NCI-H2107 treated with DMSO at 0.1 percent for 48 hours (cell line): ENCODE measurements at regions not wholly inside any gene's neighbourhood (a gene's known extent, or its start where the extent isn't known, plus 50 kb on each side); places are given as distances from the start of the nearest gene placed in this dataset.

Source experiments
- DNase-seq: peaks from one replicate; lab custom pipeline; 2025; ENCODE audit not compliant: unreplicated experiment; lab: John Stamatoyannopoulos, UW

DNA sequence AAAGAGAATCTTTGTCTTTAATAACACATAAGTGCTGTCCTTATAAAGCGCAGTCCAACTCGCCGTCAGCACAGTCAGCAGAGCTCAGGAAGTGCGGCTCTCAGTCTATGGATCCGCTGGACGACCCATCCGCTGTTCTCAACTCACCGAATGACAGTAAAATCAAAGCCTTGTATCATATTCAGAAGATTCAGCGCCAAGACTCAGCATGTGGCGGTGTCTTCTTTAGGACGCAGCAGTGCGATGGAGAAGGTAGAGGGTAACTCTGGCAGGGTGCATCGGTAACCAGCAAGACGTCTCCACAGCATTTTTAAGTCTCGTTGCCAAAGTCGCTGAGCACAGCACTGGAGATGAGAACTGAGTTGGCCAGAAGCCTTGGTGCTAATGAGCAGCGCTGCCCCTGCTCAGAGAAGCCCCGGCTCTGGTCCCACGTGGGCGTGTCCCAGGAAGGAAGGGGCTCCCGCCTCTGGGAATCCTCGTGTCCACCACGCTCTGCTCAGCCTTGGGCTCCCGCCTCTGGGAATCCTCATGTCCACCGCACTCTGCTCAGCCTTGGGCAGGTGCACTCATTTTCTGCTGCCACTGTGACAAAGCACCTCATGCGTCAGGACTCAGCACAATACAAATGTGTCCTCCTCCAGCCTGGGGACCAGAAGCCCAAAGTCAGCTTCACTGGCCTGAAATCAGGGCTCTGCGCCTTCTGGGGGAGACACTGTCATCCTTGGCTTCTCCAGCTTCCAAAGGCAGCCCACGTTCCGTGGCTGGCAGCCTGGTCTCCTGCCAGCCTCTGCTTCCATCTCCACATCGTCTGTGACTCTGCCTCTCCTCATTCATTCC, 238.0 kb upstream of the SALL3 start:
- no peak for DNase-seq

DNA sequence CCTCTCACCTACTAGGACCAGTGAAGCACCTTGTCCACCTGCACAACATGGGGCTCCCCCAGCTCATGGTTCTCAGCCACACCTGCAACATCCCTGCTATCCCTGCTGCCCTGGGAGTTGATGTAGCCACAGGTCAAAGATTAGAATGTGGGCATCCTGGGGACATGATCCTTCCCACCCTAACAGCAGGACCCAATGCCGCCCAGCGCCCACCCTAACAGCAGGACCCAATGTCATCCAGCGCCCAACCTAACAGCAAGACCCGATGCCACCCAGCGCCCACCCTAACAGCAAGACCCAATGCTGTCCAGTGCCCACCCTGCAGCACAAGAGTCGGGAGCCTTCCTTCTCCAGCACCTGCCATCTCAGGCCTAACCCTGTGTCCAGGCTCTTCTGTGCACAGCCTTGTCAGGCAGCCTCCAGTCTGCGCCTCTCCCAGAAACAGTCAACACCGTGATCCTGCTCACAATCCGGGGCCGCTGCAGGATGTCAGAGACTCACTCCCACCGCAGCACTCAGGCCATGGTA, 237.3 kb upstream of the SALL3 start:
- DNase-seq, result no peak

DNA sequence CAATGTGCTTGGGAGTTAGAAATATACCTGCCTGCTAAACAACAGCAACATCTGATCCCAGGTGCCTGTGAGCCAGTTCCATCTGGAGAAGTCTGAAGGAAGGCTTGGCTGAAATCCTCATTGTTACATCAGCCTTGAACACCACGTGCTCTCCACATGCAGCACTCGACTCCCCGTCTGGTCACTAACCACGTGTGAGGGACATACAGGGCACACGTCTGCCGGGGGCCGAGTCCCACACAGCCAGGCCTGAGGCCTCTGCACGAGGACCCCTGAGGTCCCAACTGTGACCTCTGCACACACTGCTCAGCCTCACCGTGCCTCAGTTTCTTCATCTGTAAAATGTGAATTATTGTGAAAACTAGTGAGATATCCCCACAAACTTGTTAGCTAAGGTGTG, 236.5 kb upstream of the SALL3 start:
- no peak for DNase-seq

DNA sequence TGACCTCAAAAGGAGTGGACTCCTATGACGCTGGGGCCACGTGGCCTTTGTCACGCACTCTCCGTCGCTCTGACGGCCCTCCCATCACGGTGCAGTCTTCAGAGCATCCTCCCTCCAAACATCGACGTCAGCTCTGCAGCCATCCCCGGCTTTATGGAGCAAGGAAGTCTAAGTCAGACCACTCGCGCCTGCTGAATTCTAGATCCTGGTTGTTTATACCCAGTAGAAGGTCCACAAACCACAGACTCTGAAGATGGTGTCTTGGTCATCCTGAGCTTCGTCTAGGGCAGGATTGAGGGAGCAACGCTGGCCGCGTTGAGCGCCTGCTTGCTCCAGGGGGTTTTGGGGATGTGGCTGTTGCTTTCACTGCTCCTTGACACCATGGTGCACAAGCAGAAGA, 228.0 kb upstream of the SALL3 start:
- DNase-seq, result no peak

DNA sequence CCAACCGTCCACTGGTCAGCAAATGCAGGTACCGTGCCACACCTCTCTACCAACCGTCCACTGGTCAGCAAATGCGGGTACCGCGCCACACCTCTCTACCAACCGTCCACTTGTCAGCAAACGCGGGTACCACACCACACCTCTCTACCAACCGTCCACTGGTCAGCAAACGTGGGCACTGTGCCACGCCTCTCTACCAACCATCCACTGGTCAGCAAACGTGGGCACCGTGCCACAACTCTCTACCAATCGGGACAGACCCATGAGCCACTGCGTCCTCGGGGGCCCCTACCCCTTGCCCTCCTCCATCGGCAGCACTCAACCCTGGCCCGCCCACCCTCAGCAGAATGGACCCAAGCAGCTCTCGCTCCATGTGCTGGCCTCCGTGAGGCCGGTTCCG, 226.4 kb upstream of the SALL3 start:
- no peak for DNase-seq

DNA sequence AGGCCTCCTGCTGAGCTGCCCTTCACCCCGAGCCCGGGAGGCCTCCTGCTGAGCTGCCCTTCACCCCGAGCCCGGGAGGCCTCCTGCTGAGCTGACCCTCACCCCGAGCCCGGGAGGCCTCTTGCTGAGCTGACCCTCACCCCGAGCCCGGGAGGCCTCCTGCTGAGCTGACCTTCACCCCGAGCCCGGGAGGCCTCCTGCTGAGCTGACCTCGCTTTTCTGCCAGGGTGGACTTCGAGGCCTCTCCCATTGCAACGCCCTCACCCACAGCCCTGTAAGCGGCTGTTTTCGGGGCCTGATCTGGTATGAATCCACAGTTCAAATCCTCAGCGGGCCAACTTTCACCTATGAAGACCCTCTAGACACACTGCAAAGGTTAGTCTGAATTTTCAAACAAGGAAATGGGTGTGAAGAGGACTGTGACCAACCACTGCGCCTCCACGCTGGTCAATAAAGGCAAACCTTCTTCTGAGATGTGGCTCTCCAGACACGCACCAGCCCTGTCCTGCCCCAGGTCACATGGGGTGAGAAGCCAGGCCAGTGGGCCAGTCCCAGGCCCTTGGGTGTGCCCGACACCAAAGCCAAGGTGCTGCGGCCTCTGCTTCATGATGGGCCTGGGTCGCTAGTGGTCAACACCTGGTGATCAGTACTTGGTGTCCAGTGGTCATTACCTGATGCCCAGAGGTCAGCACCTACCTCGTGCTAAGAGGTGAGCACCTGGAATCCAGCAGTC, 225.1 kb upstream of the SALL3 start:
- no peak for DNase-seq

DNA sequence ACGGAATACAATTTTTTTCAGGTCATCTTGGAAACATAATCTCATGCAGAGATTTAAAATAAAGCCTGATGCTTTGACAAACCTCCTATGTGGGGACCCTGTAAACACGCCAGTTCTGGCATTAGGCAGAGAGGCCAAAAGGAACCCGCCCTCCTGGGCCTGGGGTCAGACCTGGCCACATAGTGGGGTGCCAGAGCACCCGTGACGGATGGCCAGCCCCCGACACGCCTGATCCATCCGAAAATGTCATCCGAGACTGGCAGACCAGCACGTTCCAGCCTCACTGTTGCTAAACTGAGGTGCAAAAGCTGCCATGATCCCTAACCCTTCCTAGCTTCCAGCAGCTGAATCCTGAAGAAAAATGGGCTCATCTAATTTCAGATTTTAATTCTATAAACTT, 222.6 kb upstream of the SALL3 start:
- no peak for DNase-seq

DNA sequence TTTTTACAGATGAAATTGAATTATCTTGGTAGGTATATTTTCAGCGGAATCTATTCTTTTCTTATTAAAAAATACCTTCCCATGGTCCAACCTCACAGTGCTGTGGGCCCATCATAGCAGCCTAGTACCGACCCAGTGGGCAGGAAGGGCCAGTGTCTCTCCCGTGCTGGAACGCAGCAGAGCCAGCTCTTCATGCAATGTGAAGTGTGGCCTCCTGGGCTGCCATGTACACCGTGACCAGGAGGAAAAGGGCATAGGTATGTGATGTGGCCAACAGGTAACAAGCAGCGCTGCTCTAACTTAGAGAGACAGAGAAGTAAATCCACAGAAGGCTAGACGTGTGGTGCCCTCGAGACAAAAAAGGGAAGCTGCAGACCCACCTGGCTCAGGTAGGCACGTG, 221.1 kb upstream of the SALL3 start:
- DNase-seq, result no peak

DNA sequence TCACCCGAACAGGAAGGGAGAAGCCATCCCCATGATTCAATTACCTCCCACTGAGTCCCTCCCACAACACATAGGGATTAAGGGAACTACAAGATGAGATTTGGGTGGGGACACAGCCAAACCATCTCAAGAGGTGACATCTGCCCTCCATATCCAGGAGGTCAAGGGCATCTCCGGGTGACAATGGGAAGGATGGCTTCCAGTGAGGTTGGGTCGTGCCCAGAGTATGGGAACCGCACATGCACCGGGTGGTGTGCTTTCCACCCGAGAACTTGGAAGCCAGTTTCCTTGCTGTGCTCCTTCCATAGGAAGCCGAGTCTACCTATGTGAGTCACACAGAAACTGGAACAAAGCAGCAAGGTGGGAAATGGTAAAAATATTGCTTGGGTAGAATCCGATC, 216.9 kb upstream of the SALL3 start:
- no peak for DNase-seq

DNA sequence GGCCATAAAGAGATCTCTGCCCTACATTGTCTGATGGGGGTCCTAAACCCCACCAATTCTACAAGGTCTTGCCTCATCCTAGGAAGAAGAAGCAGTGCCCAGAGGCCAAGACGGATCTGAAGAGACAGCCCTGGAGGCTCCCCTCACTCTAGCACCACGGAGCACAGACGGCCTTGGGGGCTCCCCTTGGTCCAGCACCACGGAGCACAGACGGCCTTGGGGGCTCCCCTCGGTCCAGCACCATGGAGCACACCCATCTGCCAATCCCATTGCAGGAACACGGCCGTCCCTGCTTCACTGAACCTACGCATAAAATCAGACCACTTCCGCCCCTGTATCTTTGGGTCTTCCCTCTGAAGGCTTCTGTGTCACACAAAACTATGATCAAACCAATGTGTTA, 215.1 kb upstream of the SALL3 start:
- no peak for DNase-seq

DNA sequence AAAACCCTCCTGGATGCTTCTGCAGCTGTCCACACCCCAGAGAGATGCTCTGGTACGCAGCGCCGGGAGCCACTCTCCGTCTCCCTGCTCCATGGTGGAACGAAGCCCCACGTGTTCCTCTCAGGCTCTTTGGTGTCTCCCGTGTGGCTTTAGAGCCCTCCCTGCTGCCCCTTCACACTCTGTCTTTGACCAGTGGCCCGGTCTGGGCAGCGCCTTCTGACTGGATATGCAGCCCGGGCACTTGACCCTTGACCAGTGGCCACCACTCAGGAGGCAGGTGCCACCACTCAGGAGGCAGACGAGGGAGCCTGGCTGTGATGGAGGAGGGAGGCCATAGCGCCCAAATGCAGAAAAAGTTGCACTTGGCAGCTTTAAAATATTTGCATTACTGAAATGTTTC, 214.5 kb upstream of the SALL3 start:
- no peak for DNase-seq

DNA sequence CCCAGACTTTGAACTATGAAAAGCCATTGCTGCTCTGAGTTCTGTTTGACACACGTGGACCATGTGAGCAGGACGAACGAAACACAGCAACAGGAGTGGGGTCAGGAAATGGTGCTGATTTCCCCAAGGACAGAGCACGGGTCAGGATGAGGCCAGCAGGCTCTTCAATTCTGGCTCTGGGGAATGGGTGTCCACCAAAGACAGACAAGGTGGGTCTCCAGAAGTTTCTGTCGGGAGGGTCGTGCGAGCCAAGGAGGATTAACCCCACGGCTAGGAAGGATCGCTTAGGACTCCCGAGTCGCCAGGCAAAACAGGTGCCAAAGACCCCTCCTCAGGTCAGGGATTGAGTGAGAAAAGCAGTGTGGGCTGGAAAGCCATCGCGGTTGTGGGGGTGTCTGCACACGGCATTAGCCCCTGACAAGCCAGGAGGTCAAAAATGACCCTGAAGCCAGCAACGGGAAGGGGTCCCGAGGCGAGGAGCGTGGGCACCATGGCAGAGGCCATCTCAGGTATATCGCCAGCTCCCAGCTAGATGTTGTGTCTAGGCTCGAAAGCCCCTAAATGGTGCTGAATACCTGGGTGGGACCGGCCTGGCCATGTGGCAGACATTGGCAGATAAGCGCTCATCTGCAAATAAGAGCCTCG, 213.9 kb upstream of the SALL3 start:
- DNase-seq, result no peak

DNA sequence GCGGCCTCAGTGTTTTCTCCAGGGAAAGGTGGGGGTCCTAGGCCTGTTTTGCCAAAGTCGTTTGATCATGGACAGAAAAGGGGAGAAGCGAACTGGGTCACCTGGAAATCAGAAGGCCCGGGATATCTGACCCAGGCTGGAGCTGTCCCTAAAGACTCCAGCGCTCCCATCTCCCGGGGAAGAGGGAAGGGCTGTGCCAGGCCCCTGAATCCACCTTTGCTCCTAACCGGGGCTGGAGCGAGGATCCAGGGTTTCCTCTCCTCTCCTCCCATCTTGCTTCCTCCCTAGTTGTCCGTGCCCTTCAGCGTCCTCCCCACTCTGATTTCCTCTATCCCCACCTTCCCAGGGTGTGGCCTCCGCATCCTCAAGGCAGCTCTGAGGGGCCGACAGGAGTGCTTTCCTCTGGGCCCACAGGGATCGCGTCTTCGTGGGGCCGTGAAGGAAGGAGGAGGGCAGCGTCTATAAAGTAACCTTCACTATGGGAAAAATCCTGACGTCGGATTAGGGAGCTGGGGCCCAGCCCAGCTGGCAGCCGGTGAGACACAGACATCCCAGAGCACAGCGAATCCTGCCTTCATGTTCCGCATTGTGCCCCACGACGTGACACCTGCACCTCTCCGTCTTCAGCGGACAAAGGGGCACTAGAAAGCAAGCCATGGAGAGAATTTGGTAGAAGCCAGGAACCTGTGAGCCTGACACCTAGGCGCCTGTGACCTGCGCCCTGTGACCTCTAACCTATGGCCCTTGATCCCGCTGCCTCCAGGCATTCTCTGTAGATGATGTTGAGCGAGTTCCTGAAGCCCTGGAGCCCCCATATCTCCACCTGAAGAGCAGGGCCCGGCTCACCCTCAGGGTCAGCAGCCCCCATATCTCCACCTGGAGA, 212.7 kb upstream of the SALL3 start:
- no peak for DNase-seq

DNA sequence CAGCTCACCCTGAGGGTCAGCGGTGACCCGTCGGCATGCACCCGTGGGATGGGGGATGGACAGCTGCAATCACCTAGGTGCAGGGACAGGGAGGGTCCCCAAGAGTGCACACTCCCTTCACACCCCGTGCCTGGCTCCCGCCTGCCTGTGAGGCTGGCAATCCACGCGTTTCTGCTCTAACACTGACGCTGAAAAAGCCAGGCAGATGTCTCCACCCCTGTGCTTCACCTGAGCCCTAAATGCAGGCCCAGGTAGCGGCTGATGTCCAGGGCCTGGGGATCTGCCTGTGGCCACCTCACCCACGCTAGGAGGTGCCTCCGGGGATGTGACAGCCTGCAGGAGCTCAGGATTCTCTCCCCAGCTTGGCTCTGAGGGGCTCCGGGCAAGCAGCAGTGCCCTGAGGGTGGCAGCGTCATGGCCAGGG, 212.0 kb upstream of the SALL3 start:
- DNase-seq, result no peak

DNA sequence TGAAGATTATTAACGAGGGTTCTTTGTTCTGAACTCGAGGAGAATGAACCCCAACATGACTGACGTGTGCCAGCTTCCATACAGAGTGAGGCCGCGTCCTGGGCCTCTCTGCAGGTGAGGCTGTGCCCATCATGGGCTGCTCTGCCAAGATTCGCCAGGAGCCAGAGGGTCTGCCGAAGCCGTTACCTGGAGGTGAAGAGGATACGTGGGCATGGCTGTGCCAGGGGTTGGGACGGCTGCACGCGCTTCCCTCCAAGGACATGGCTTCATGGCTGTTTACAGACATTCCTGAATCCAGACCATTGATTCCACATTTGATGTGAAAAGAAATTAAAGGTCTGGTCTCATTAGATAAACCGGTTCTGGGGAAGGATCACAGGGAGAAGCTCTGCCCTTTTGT, 211.4 kb upstream of the SALL3 start:
- DNase-seq, result no peak

DNA sequence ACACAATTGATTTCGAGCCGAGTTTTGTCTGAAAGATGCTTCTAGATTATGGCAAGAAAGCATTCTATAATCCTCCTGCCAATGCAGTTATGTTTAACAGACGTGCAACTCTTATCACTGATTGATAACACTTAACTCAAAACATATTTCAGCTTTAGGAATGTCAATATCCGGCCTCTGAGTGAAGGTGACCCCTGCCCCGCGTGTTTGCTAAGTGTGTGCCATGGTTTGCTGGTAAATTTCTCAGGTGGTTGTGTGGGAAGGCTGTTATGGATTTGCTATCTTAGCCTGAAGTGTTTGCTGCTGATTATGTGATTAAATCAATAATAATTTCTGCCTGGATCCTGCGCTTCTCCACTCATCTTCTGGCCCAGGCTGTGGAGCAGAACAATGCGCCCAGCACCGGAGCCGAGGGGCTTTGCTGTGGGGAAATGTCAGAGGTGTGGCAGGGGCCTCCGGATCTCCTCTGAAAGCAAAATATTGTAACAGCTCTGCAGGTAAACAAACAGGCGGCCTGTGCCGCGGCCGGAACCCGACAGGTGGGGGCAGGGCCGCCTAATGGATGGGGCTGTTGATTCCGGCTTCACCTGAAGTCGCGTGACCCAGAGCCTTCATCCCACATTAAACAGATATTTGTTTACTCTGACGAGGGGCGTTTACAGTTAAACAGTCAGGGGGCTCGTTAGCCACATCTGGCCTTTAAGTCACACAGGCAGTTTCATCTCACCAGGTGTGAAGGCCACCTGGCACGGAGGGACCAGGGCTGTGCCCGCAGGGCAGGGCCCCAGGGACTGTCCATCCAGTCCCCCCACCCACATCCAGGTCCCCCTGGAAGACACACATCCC, 210.7 kb upstream of the SALL3 start:
- no peak for DNase-seq

DNA sequence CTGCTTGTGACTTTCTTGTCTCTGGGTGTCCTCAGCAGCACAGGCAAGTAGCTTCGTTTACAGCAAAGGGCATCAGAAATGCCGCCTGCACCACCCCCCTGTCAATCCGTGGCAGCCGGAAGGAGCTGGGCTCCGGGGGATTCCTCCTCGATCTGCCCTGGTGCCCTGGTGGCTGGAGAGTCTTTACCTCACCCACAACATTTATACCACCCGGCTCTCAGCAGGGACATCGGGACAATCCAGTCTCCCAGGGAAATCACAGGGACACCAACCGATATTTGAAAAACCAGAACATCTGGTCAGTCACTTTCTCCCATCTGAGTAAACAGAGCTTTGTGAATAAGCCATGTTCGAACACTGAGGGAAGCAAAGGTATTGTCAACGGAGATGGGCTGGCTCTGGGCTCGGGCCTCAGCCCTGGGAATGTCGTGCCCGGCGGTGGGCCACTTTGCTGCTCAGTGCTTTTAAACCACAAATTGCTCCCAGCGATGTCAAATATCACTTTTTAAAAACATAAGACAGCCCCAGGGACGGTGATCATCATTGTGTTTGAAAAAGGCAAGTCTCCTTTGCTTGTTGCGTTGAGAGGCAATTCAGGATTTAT, 210.0 kb upstream of the SALL3 start:
- DNase-seq, result peak; percentile 7

DNA sequence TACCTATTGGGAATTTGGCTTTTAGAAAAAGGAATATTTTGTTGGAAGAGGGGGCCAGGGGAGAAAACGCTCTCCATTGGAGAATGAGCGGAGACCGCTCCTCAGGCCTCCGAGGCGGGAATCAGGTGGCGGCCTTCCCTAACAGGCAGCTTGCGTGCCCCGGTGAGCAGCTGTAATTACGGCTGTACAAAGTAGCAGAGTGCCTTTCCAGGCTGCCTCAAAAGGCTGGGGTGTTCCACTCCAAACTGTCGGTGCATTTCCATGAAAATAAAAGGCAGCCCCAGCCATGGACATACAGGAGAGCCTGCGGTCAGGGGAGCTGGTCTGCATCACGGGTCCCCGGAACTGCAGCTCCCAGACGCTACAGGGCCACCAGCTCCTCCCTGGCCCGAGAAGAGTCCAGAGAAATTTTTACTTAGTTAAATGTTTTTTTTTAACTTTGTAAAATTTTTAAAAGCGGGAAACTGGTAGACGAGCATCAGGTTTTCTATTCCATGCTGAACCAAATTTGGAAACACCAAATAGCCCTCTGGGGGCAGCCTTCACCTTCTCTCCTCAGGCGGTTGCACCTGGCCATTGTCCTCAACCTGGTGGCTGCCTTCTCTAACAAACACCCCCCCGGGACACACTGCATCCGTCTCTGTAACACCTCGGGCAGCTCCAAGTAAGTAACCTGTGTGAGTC, 209.3 kb upstream of the SALL3 start:
- peak; percentile 44 for DNase-seq

DNA sequence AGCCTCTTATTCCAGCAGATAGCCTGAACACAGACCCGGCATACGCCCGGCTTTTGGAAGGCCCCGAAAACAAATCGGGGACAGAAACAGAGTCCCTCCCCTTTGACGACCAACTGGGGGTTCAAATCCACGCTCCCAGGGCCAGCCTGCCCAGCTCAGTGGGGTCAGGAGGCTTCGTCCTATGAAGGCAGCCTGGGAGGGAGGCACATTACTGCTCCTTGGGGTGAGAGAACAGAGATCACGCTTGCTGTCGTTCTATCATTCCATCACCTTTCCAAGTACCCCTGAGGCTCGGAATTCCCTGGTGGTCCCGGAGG, 208.8 kb upstream of the SALL3 start:
- DNase-seq, result no peak
